C4-2B (cell line): ENCODE measurements at regions not wholly inside any gene's neighbourhood (a gene's known extent, or its start where the extent isn't known, plus 50 kb on each side); places are given as distances from the start of the nearest gene placed in this dataset.
"Not testable (repeated sequence)": the region's sequence is repeated elsewhere in the genome, so short reads cannot be mapped to it uniquely, and the experiment has no call there.

Experiments
- H3K27ac ChIP-seq: fragments of 450-650 bp; 2 replicates; pipeline ENCODE4 v1.5.1; 2017
- ZFX ChIP-seq: fragments of 450-650 bp; IDR thresholded peaks from 2 replicates; pipeline ENCODE4 v1.6.1; 2017
- TF ChIP-seq, protein P1 (sequence below): fragments of 450-650 bp; conservative IDR thresholded peaks from 2 replicates; pipeline ENCODE4 v1.5.1; 2017; ENCODE audit warnings: mild to moderate bottlenecking

DNA sequence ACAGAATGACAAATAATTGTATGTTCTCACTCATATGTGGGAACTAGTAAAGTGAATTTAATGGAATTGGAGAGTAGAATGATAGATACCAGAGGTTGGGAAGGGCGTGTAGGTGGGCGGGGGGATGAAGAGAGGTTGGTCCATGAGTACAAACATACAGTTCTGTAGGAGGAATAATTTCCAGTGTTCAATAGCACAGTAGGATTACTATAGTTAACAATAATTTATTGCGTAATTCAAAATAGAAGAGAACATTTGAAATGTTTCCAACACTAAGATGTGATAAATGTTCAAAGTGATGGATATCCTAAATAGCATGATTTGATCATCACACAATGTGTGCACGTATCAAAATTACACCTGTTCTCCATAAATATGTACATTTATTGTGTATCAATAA, 106.2 kb upstream of the IL1RAPL2 start:
- no peak overlapping the region for H3K27ac ChIP-seq
- TF ChIP-seq, protein P1, sequence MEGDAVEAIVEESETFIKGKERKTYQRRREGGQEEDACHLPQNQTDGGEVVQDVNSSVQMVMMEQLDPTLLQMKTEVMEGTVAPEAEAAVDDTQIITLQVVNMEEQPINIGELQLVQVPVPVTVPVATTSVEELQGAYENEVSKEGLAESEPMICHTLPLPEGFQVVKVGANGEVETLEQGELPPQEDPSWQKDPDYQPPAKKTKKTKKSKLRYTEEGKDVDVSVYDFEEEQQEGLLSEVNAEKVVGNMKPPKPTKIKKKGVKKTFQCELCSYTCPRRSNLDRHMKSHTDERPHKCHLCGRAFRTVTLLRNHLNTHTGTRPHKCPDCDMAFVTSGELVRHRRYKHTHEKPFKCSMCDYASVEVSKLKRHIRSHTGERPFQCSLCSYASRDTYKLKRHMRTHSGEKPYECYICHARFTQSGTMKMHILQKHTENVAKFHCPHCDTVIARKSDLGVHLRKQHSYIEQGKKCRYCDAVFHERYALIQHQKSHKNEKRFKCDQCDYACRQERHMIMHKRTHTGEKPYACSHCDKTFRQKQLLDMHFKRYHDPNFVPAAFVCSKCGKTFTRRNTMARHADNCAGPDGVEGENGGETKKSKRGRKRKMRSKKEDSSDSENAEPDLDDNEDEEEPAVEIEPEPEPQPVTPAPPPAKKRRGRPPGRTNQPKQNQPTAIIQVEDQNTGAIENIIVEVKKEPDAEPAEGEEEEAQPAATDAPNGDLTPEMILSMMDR: no peak
- TF ChIP-seq ZFX: no peak

DNA sequence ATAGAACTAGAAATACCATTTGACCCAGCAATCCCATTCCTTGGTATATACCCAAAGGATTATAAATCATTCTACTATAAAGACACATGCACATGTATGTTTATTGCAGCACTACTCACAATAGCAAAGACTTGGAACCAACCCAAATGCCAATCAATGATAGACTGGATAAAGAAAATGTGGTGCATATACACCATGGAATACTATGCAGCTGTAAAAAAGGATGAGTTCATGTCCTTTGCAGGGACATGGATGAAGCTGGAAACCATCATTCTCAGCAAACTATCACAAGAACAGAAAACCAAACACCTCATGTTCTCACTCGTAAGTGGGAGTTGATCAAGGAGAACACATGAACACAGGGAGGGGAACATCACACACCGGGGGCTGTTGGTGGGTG, 108.9 kb upstream of the IL1RAPL2 start:
- not testable (repeated sequence) for H3K27ac ChIP-seq

DNA sequence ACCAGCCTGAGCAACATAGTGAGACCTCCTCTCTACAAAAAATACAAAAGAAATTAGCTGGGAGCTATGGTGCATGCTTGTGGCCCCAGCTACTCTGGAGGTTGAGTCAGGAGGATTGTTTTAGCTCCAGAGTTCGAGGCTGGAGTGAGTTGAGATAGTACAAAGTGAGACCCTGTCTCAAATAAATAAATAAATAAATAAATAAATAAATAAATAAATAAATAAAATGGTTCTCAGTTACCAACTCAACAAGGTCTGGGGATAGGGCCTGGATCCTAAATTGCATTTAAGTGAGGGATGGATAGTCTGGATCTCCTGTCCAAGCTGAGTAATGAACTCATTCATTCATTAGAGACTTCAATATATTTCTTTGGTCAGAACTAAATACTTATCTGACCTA, 115.7 kb upstream of the IL1RAPL2 start:
- TF ChIP-seq, protein P1: no peak
- TF ChIP-seq ZFX: no peak
- no peak overlapping the region for H3K27ac ChIP-seq

DNA sequence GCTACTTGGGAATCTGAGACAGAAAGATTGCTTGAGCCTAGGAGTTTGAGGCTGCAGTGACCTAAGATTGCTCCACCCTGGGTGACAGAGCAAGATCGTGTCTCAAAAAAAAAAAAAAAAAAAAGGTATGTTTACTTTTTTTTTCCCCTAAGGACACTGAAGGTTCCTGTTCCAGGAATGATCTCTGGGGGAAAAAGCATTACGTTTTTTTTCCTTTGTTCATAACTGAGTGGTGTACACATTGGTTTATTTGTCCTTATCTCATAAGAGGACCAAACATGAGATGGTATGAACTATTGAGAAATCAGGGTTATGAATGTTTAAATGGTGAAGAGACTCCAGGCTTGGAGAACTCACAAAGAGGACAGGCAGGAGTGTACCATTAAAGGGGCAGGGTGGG, 120.4 kb upstream of the IL1RAPL2 start:
- H3K27ac ChIP-seq: no peak overlapping the region
- TF ChIP-seq ZFX: no peak
- TF ChIP-seq, protein P1: no peak

DNA sequence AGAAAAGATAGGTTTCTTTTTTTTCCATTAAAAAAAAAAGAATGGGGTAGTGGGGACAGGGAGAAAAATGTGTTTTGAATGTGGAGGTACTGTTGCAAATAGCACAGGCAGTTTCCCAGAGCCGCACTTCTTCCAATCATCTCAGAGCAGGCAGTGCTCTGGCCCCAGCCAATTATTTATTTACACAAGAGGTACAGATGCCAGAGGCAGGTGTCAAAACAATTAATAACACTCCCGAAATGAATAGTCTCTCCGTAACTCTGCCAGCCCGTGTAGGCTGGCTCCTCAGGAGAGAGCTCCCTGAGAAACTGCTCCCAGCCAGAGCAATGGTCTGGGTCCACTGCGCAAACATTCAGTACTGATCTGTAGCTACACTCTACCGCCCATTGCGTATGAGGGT, 130.8 kb upstream of the IL1RAPL2 start:
- H3K27ac ChIP-seq: no peak overlapping the region
- no peak for TF ChIP-seq ZFX
- TF ChIP-seq, protein P1: no peak

DNA sequence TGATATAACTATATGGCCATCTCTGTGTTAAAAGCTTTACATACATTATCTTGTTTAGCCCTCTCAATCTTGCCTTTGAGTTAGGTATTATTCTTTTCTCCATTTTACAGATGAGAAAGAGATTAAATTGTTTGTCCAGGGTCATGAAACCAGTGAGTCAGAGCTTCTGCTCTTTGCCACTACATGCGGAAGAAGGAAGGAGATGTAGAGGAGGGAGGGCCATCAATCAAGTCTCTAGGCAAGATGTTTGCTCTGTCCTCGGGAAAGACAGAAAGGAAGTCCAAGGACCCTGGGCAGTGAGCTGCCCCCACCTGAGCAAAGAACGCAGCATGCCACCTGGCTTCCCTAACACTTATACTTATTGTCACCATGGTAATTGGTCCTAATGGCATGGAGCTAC, 133.7 kb upstream of the IL1RAPL2 start:
- no peak overlapping the region for H3K27ac ChIP-seq
- no peak for TF ChIP-seq ZFX
- TF ChIP-seq, protein P1: no peak

DNA sequence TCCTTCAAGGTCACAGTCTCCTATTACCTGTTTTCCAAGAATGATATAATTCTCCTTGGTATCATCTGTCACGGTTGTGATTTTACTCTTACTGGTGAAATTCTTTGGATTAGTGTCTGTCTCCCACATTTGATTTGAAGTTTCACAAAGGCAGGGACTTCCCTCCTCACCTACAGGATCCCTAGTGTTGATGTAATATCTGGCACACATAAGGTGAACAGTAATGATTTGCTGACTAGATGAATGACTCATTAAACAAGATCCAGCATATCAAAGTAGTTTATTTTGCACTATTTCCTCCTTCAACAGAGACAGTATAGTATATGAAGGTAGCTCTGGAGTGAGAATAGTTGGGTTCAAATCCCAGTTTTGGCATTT, 135.3 kb upstream of the IL1RAPL2 start:
- no peak overlapping the region for H3K27ac ChIP-seq
- TF ChIP-seq, protein P1: no peak
- TF ChIP-seq ZFX: no peak

DNA sequence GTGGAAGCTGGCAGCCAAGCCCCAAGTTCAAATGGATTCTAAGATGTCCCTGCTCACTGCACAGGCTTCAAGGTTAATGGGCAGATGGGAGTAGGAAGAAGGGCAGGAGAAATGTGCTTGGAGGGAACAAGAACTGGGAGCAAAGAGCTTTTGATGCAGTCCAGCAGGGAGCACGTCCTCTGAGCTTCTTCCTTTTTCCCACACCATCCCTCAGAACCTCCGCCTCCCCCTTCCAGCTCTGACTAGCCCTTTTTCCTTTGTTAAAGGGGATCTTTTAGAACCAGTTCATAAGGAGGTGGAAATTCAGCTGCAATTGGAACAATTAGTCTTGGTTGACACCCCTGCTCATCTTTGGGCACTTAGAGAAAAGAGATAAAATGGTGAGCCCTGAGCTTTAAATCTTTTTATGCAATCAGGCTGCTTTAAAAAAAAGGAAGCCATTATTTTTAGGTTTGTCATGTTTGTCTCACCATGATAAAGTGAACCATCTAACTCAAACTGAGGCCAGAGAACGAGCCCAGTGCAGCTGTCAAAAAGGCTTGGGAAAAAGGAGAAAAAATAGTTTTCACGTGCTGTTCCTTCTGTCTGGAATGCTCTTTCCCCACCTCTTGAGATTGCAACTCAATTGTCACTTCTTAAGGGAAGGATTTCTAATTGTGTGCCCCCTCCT, 135.8 kb upstream of the IL1RAPL2 start:
- H3K27ac ChIP-seq: no peak overlapping the region
- TF ChIP-seq ZFX: no peak
- TF ChIP-seq, protein P1: no peak
